ENCODE measurements at regions not wholly inside any gene's neighbourhood (a gene's known extent, or its start where the extent isn't known, plus 50 kb on each side); places are given as distances from the start of the nearest gene placed in this dataset. TPM values are rescaled to one million over a fixed set of nuclear protein-coding genes. Genes with fewer than 3 reads are reported as not detected.

Small RNA genes in the stretch of these regions (small RNA-seq; reads per million reads assigned to genes)
- not detected for gene MIR378G

Measured in liver (tissue), 1 donor.